ENCODE measurements at regions not wholly inside any gene's neighbourhood (a gene's known extent, or its start where the extent isn't known, plus 50 kb on each side); places are given as distances from the start of the nearest gene placed in this dataset.

GRCh38 chr10:58017719-58018367 lies 249.9 kb downstream of the IPMK start:
- DNase-seq (ENCODE audit: low spot score in 2 of 2), result no peak
- no peak for FAIRE-seq

- FAIRE-seq (no peak), DNase-seq (ENCODE audit: low spot score in 2 of 2) (no peak)
Observed at GRCh38 chr10:58016614-58017013, 251.1 kb downstream of the IPMK start.

- DNase-seq (ENCODE audit: low spot score in 2 of 2) (no peak), FAIRE-seq (no peak)
Observed at GRCh38 chr10:58014436-58014835, 253.3 kb downstream of the IPMK start.

- FAIRE-seq (no peak), DNase-seq (ENCODE audit: low spot score in 2 of 2) (no peak)
Observed at GRCh38 chr10:58013406-58013805, 254.3 kb downstream of the IPMK start.

GRCh38 chr10:58010073-58010702 lies 257.5 kb downstream of the IPMK start:
- DNase-seq (ENCODE audit: low spot score in 2 of 2) (no peak), FAIRE-seq (no peak)

- FAIRE-seq (no peak), DNase-seq (ENCODE audit: low spot score in 2 of 2) (no peak)
Observed at GRCh38 chr10:58003945-58004344, 263.7 kb downstream of the IPMK start.

- DNase-seq (ENCODE audit: low spot score in 2 of 2), result no peak
- no peak for FAIRE-seq
Observed at GRCh38 chr10:58001159-58001558, 266.5 kb downstream of the IPMK start.

- no peak for FAIRE-seq
Observed at GRCh38 chr10:57996536-57996935, 271.2 kb downstream of the IPMK start.

GRCh38 chr10:57993302-57993701 lies 274.4 kb downstream of the IPMK start:
- FAIRE-seq (no peak), DNase-seq (ENCODE audit: low spot score in 2 of 2) (no peak)

More at GRCh38 chr10:57996536-57996935, 271.2 kb downstream of the IPMK start:
- no peak for DNase-seq (ENCODE audit: low spot score in 2 of 2)

- DNase-seq (ENCODE audit: low spot score in 2 of 2) (no peak), FAIRE-seq (no peak)
Observed at GRCh38 chr10:57992321-57993077, 275.2 kb downstream of the IPMK start.

GRCh38 chr10:57988964-57989363 lies 278.7 kb downstream of the IPMK start:
- FAIRE-seq, result no peak
- no peak for DNase-seq (ENCODE audit: low spot score in 2 of 2)

- DNase-seq (ENCODE audit: low spot score in 2 of 2), result no peak
- FAIRE-seq, result no peak
Observed at GRCh38 chr10:57987055-57987721, 280.5 kb downstream of the IPMK start.

GRCh38 chr10:57986422-57986821 lies 281.3 kb downstream of the IPMK start:
- DNase-seq (ENCODE audit: low spot score in 2 of 2) (no peak), FAIRE-seq (no peak)

- FAIRE-seq, result no peak
- DNase-seq (ENCODE audit: low spot score in 2 of 2), result no peak
Observed at GRCh38 chr10:57983281-57983791, 284.4 kb downstream of the IPMK start.

- DNase-seq (ENCODE audit: low spot score in 2 of 2), result no peak
- no peak for FAIRE-seq
Observed at GRCh38 chr10:57982091-57982490, 285.6 kb downstream of the IPMK start.

- DNase-seq (ENCODE audit: low spot score in 2 of 2), result no peak
- FAIRE-seq, result no peak
Observed at GRCh38 chr10:57979956-57980355, 287.7 kb downstream of the IPMK start.

- FAIRE-seq, result no peak
- no peak for DNase-seq (ENCODE audit: low spot score in 2 of 2)
Observed at GRCh38 chr10:57979491-57979890, 288.2 kb downstream of the IPMK start.

- DNase-seq (ENCODE audit: low spot score in 2 of 2) (no peak), FAIRE-seq (no peak)
Observed at GRCh38 chr10:57977262-57977661, 290.4 kb downstream of the IPMK start.

- FAIRE-seq (no peak), DNase-seq (ENCODE audit: low spot score in 2 of 2) (no peak)
Observed at GRCh38 chr10:57973451-57973850, 294.2 kb downstream of the IPMK start.

- FAIRE-seq (no peak), DNase-seq (ENCODE audit: low spot score in 2 of 2) (no peak)
Observed at GRCh38 chr10:57972783-57973182, 294.9 kb downstream of the IPMK start.
